Right lobe of liver (tissue), 4 donors: ENCODE measurements at regions not wholly inside any gene's neighbourhood (a gene's known extent, or its start where the extent isn't known, plus 50 kb on each side); places are given as distances from the start of the nearest gene placed in this dataset.

Experiments
- CTCF ChIP-seq, 4 donors: fragments of 200-600 bp in 3 of 4; fragments of 450-650 bp in 1 of 4; IDR thresholded peaks; one replicate each; pipeline versions ENCODE4 v1.5.1 to v1.8.0; 2016 to 2022; ENCODE audit warnings: antibody characterized with exemption in 4 of 4, mild to moderate bottlenecking in 2 of 4
- POLR2A ChIP-seq: fragments of 450-650 bp; IDR thresholded peaks from one replicate; pipeline ENCODE4 v1.6.1; 2017; ENCODE audit warnings: antibody characterized with exemption, mild to moderate bottlenecking
- donor health status: DM: no; HTN: no; CAD: no.
- donor health status: DM: no; HTN: no; CAD: no.
- donor health status: DM: no; HTN: yes; CAD: no.

GRCh38 chr12:18853570-18854366 lies 115.8 kb downstream of the CAPZA3 start:
- TF ChIP-seq CTCF (IDR thresholded peaks at IDR 0.05) (no peak), POLR2A (no peak)
